Sigmoid colon (tissue), 6 donors: ENCODE measurements at regions not wholly inside any gene's neighbourhood (a gene's known extent, or its start where the extent isn't known, plus 50 kb on each side); places are given as distances from the start of the nearest gene placed in this dataset.

ENCODE experiments used
- DNase-seq: peaks from one replicate; pipeline ENCODE4 v3.0.0-alpha.2; 2019
- H3K27ac ChIP-seq, 4 donors: fragments of 200-600 bp; sonication (generic); one replicate each; pipeline ENCODE4 v1.5.1; 2016 to 2019; ENCODE audit warnings: mild to moderate bottlenecking in 1 of 4
- H3K27me3 ChIP-seq, 3 donors: fragments of 200-600 bp; sonication (generic); one replicate each; pipeline ENCODE4 v1.5.1; 2019; ENCODE audit warnings: mild to moderate bottlenecking in 1 of 3
- H3K36me3 ChIP-seq, 4 donors: fragments of 200-600 bp; sonication (generic); one replicate each; pipeline ENCODE4 v1.5.1; 2016 to 2019
- H3K4me1 ChIP-seq, 4 donors: fragments of 200-600 bp; sonication (generic); one replicate each; pipeline ENCODE4 v1.5.1; 2017 to 2019
- H3K4me3 ChIP-seq, 4 donors: fragments of 200-600 bp; sonication (generic); one replicate each; pipeline ENCODE4 v1.5.1; 2017 to 2019; ENCODE audit warnings: mild to moderate bottlenecking in 2 of 4, moderate library complexity in 1 of 4
- H3K9me3 ChIP-seq, 4 donors: fragments of 200-600 bp in 3 of 4; sonication (generic) in 3 of 4; one replicate each; pipeline versions ENCODE4 v1.5.1 to v1.6.1; 2013 to 2019
- CTCF ChIP-seq, 4 experiments: fragments of 450-650 bp in 3 of 4; fragments of 200-600 bp in 1 of 4; IDR thresholded peaks; one replicate each; pipeline ENCODE4 v1.5.1; 2016 to 2019; ENCODE audit warnings: antibody characterized with exemption in 4 of 4, mild to moderate bottlenecking in 3 of 4, moderate library complexity in 2 of 4
- EP300 ChIP-seq, 4 donors: sonication (generic); formaldehyde crosslinking; IDR thresholded peaks; one replicate each; pipeline ENCODE4 v1.6.1; 2017; ENCODE audit warnings: antibody characterized with exemption in 4 of 4
- POLR2A ChIP-seq, 2 donors: fragments of 450-650 bp; IDR thresholded peaks; one replicate each; pipeline ENCODE4 v1.6.1; 2016; ENCODE audit warnings: antibody characterized with exemption in 2 of 2, mild to moderate bottlenecking in 2 of 2, moderate library complexity in 2 of 2
- POLR2AphosphoS5 ChIP-seq, 4 donors: sonication (generic); formaldehyde crosslinking; IDR thresholded peaks; one replicate each; pipeline ENCODE4 v1.6.1; 2017; ENCODE audit warnings: antibody characterized with exemption in 4 of 4
- WGBS, 2 donors: extraction: QIAGEN DNeasy Blood & Tissue Kit; methylation state at CpG; one replicate each; pipeline ENCODE4 v1.1.7; 2013; 5-methylcytosine and 5-hydroxymethylcytosine counted together
- intact Hi-C: fragments of 100-400 bp; cut with DNase I; formaldehyde crosslinking; loops from one replicate; pipeline ENCODE4 v1.15.1; 2023
- donor health status: healthy with polysubstance abuse.
- donor health status: healthy.

GRCh38 chr4:81580346-81580993, 108.8 kb upstream of the RASGEF1B start:
- peaks cover 0 to 2% (median 0%) of the 10 kb centered on the region in 4 donors for H3K9me3 ChIP-seq
- DNase-seq, result no peak
- no peaks in the 10 kb centered on the region for H3K36me3 ChIP-seq
- 92 to 94% methylated on average over 26 of the region's 26 CpGs for WGBS, 2 donors
- H3K27ac ChIP-seq, result no peak overlapping the region
- H3K27me3 ChIP-seq, result no peaks in the 10 kb centered on the region
- intact Hi-C loops, result no loop called here
- no peaks in the 10 kb centered on the region for H3K4me1 ChIP-seq
- H3K4me3 ChIP-seq, result no peak overlapping the region
- TF ChIP-seq POLR2AphosphoS5 (IDR thresholded peaks at IDR 0.05) (no peak), CTCF (IDR thresholded peaks at IDR 0.05) (no peak), EP300 (IDR thresholded peaks at IDR 0.05) (no peak), POLR2A (IDR thresholded peaks at IDR 0.05) (no peak)

- WGBS, 2 donors, result 20 to 46% methylated on average over 1 of the region's 1 CpG
- H3K9me3 ChIP-seq, result peaks cover 0 to 2% (median 0%) of the 10 kb centered on the region in 4 donors
- no peak overlapping the region for H3K27ac ChIP-seq
- no peaks in the 10 kb centered on the region for H3K36me3 ChIP-seq
- intact Hi-C loops, result no loop called here
- no peaks in the 10 kb centered on the region for H3K27me3 ChIP-seq
- H3K4me1 ChIP-seq, result no peaks in the 10 kb centered on the region
- no peak for DNase-seq
- no peak overlapping the region for H3K4me3 ChIP-seq
- no peak for TF ChIP-seq CTCF (IDR thresholded peaks at IDR 0.05)
- no peak for TF ChIP-seq POLR2AphosphoS5 (IDR thresholded peaks at IDR 0.05)
- TF ChIP-seq EP300 (IDR thresholded peaks at IDR 0.05), result no peak
- TF ChIP-seq POLR2A (IDR thresholded peaks at IDR 0.05), result no peak
Observed at GRCh38 chr4:81577392-81577791, 105.7 kb upstream of the RASGEF1B start.

- intact Hi-C loops, result no loop called here
- no peak overlapping the region for H3K27ac ChIP-seq
- TF ChIP-seq POLR2A (IDR thresholded peaks at IDR 0.05), result no peak
- TF ChIP-seq EP300 (IDR thresholded peaks at IDR 0.05), result no peak
- no peak for TF ChIP-seq CTCF (IDR thresholded peaks at IDR 0.05)
- TF ChIP-seq POLR2AphosphoS5 (IDR thresholded peaks at IDR 0.05), result no peak
- no peaks in the 10 kb centered on the region for H3K27me3 ChIP-seq
- no peaks in the 10 kb centered on the region for H3K4me1 ChIP-seq
- DNase-seq, result no peak
- no peaks in the 10 kb centered on the region for H3K9me3 ChIP-seq
- WGBS, 2 donors, result 91% methylated on average over 3 of the region's 3 CpGs
- no peaks in the 10 kb centered on the region for H3K36me3 ChIP-seq
- no peak overlapping the region for H3K4me3 ChIP-seq
Observed at GRCh38 chr4:81574991-81575390, 103.3 kb upstream of the RASGEF1B start.

GRCh38 chr4:81573840-81574239, 102.1 kb upstream of the RASGEF1B start:
- DNase-seq, result no peak
- H3K4me3 ChIP-seq, result no peak overlapping the region
- no peaks in the 10 kb centered on the region for H3K36me3 ChIP-seq
- no peaks in the 10 kb centered on the region for H3K27me3 ChIP-seq
- TF ChIP-seq EP300 (IDR thresholded peaks at IDR 0.05), result no peak
- intact Hi-C loops, result no loop called here
- H3K9me3 ChIP-seq, result no peaks in the 10 kb centered on the region
- WGBS, 2 donors, result 26 to 45% methylated on average over 4 of the region's 4 CpGs
- H3K27ac ChIP-seq, result no peak overlapping the region
- no peaks in the 10 kb centered on the region for H3K4me1 ChIP-seq

- H3K9me3 ChIP-seq, result no peaks in the 10 kb centered on the region
- H3K27me3 ChIP-seq, result no peaks in the 10 kb centered on the region
- H3K4me3 ChIP-seq, result no peak overlapping the region
- intact Hi-C loops, result no loop called here
- no peak overlapping the region for H3K27ac ChIP-seq
- H3K36me3 ChIP-seq, result no peaks in the 10 kb centered on the region
- DNase-seq, result no peak
- no peak for TF ChIP-seq POLR2AphosphoS5 (IDR thresholded peaks at IDR 0.05)
- TF ChIP-seq POLR2A (IDR thresholded peaks at IDR 0.05), result no peak
- TF ChIP-seq EP300 (IDR thresholded peaks at IDR 0.05), result no peak
- TF ChIP-seq CTCF (IDR thresholded peaks at IDR 0.05), result no peak
- no peaks in the 10 kb centered on the region for H3K4me1 ChIP-seq
Observed at GRCh38 chr4:81572402-81572801, 100.7 kb upstream of the RASGEF1B start.
